HEK293 (cell line): ENCODE measurements at regions not wholly inside any gene's neighbourhood (a gene's known extent, or its start where the extent isn't known, plus 50 kb on each side); places are given as distances from the start of the nearest gene placed in this dataset.
"Not testable (repeated sequence)": the region's sequence is repeated elsewhere in the genome, so short reads cannot be mapped to it uniquely, and the experiment has no call there.

Experiments
- CTCF ChIA-PET: fragments of 350-600 bp; formaldehyde crosslinking; extraction: SDS; loops from one replicate; lab custom pipeline; 2021; ENCODE audit warnings: antibody characterized with exemption; lab: Yijun Ruan, JAX
- POLR2A ChIA-PET: fragments of 300-600 bp; formaldehyde crosslinking; extraction: SDS; loops from one replicate; lab custom pipeline; 2020; ENCODE audit warnings: antibody characterized with exemption, inconsistent platforms; lab: Yijun Ruan, JAX
- H3K27ac ChIP-seq: fragments of 200-500 bp; sonication (Bioruptor generic); 2 replicates; pipeline ENCODE4 v1.5.1; 2014; ENCODE audit warnings: low read depth, low read length, control low read depth, inconsistent platforms; ENCODE audit errors: extremely low read depth
- H3K36me3 ChIP-seq, 2 experiments: fragments of 200-500 bp in 1 of 2; sonication (Bioruptor generic) in 1 of 2; 1 replicate in 1 of 2; 2 replicates in 1 of 2; pipeline ENCODE4 v1.5.1; 2014 to 2017; ENCODE audit warnings: inconsistent platforms in 2 of 2, low read length in 2 of 2; ENCODE audit not compliant: control insufficient read depth in 2 of 2, insufficient read depth in 1 of 2
- H3K4me1 ChIP-seq: fragments of 200-500 bp; sonication (Bioruptor generic); 2 replicates; pipeline ENCODE4 v1.5.1; 2014; ENCODE audit warnings: mild to moderate bottlenecking, low read length, inconsistent platforms; ENCODE audit not compliant: control insufficient read depth, insufficient read depth
- H3K4me3 ChIP-seq: 2 replicates; pipeline ENCODE4 v1.5.1; 2011; ENCODE audit warnings: low read depth, mild to moderate bottlenecking, control low read depth, low read length, moderate library complexity
- H3K9me3 ChIP-seq: fragments of 200-500 bp; sonication (Bioruptor generic); 2 replicates; pipeline ENCODE4 v1.5.1; 2014; ENCODE audit warnings: low read depth, low read length, inconsistent platforms; ENCODE audit not compliant: control insufficient read depth, insufficient read depth
- INSM2 ChIP-seq: fragments of 450-650 bp; formaldehyde crosslinking; IDR thresholded peaks from 2 replicates; pipeline ENCODE4 v1.5.1; 2016; ENCODE audit warnings: missing biosample characterization, missing genetic modification characterization
- PBX3 ChIP-seq: sonication (generic); formaldehyde crosslinking; IDR thresholded peaks from 2 replicates; pipeline ENCODE4 v1.8.1; 2022; ENCODE audit warnings: mild to moderate bottlenecking, moderate library complexity, missing genetic modification reagents
- ZBTB44 ChIP-seq: fragments of 450-650 bp; IDR thresholded peaks from 2 replicates; pipeline ENCODE4 v1.5.1; 2018; ENCODE audit warnings: missing biosample characterization, mild to moderate bottlenecking, missing genetic modification characterization
- ZFP3 ChIP-seq: fragments of 450-650 bp; formaldehyde crosslinking; IDR thresholded peaks from 2 replicates; pipeline ENCODE4 v1.5.1; 2016; ENCODE audit warnings: low read depth, missing biosample characterization, missing genetic modification characterization
- ZIC2 ChIP-seq: fragments of 450-650 bp; formaldehyde crosslinking; IDR thresholded peaks from 2 replicates; pipeline ENCODE4 v1.5.1; 2016; ENCODE audit warnings: missing biosample characterization, missing genetic modification characterization
- ZNF184 ChIP-seq: fragments of 450-650 bp; IDR thresholded peaks from 2 replicates; pipeline ENCODE4 v1.5.1; 2018; ENCODE audit warnings: missing biosample characterization, mild to moderate bottlenecking, missing genetic modification characterization
- ZNF202 ChIP-seq: fragments of 450-650 bp; formaldehyde crosslinking; IDR thresholded peaks from 2 replicates; pipeline ENCODE4 v1.5.1; 2016; ENCODE audit warnings: missing biosample characterization, missing genetic modification characterization, borderline replicate concordance
- ZNF248 ChIP-seq: fragments of 450-650 bp; formaldehyde crosslinking; IDR thresholded peaks from 2 replicates; pipeline ENCODE4 v1.5.1; 2017; ENCODE audit warnings: missing biosample characterization, missing genetic modification characterization
- ZNF366 ChIP-seq: fragments of 450-650 bp; formaldehyde crosslinking; conservative IDR thresholded peaks from 2 replicates; pipeline ENCODE4 v1.5.1; 2016; ENCODE audit warnings: missing biosample characterization, missing genetic modification characterization
- ZNF513 ChIP-seq: fragments of 450-650 bp; IDR thresholded peaks from 2 replicates; pipeline ENCODE4 v1.5.1; 2018; ENCODE audit warnings: missing biosample characterization, missing genetic modification characterization
- ZNF624 ChIP-seq: fragments of 450-650 bp; formaldehyde crosslinking; IDR thresholded peaks from 2 replicates; pipeline ENCODE4 v1.5.1; 2017; ENCODE audit warnings: missing biosample characterization, missing genetic modification characterization
- ZNF768 ChIP-seq: fragments of 450-650 bp; formaldehyde crosslinking; IDR thresholded peaks from 2 replicates; pipeline ENCODE4 v1.5.1; 2018; ENCODE audit warnings: missing biosample characterization, mild to moderate bottlenecking, missing genetic modification characterization
- ZNF843 ChIP-seq: fragments of 450-650 bp; formaldehyde crosslinking; IDR thresholded peaks from 2 replicates; pipeline ENCODE4 v1.5.1; 2016; ENCODE audit warnings: missing biosample characterization, missing genetic modification characterization

GRCh38 chr14:105910426-105910825, 384.0 kb downstream of the TMEM121 start (continued):
- TF ChIP-seq ZNF366 (tag by site-specific recombination) (no peak), PBX3 (no peak), ZNF768 (no peak), ZNF624 (tag by site-specific recombination) (no peak), ZNF248 (no peak), ZNF184 (tag by site-specific recombination) (no peak), ZNF202 (no peak)

GRCh38 chr14:105911006-105911847, 384.8 kb downstream of the TMEM121 start:
- Histone ChIP-seq H3K4me3 (no peak overlapping the region), H3K9me3 (no peaks in the 10 kb centered on the region), H3K36me3 (no peaks in the 10 kb centered on the region), H3K4me1 (no peaks in the 10 kb centered on the region), H3K27ac (no peak overlapping the region)
- POLR2A ChIA-PET = no interaction called here
- CTCF ChIA-PET = no interaction called here
- TF ChIP-seq ZNF513 (tag by site-specific recombination) (no peak), ZNF843 (tag by site-specific recombination) (no peak), ZBTB44 (tag by site-specific recombination) (no peak), ZFP3 (tag by site-specific recombination) (no peak), INSM2 (tag by site-specific recombination) (no peak)
- TF ChIP-seq, all 188 proteins: peak for 0

GRCh38 chr14:105911848-105912292, 385.5 kb downstream of the TMEM121 start:
- POLR2A ChIA-PET, H3K27ac ChIP-seq, H3K9me3 ChIP-seq, CTCF ChIA-PET, H3K36me3 ChIP-seq, H3K4me1 ChIP-seq, H3K4me3 ChIP-seq: not testable (repeated sequence)
- 0 out of 2 replicates have a peak, but pooled peaks have one; percentile 8 for TF ChIP-seq ZIC2 (tag by site-specific recombination)
